H1 (cell line): ENCODE measurements at regions not wholly inside any gene's neighbourhood (a gene's known extent, or its start where the extent isn't known, plus 50 kb on each side); places are given as distances from the start of the nearest gene placed in this dataset.

Source experiments
- ASH2L ChIP-seq: fragments of 200-600, 300-600 bp; sonication (generic); IDR thresholded peaks from one replicate; pipeline ENCODE4 v1.7.1; 2017; ENCODE audit warnings: low read length
- ATF2 ChIP-seq: IDR thresholded peaks from 2 replicates; pipeline ENCODE4 v1.6.1; 2012; ENCODE audit warnings: low read length, inconsistent platforms
- BACH1 ChIP-seq: IDR thresholded peaks from 2 replicates; pipeline ENCODE4 v1.6.1; 2012; ENCODE audit warnings: low read length, improper control_type of control experiment
- CHD2 ChIP-seq: IDR thresholded peaks from 2 replicates; pipeline ENCODE4 v1.6.1; 2012; ENCODE audit warnings: low read length, improper control_type of control experiment
- CTCF ChIP-seq, 3 experiments: IDR thresholded peaks; 1 replicate in 2 of 3; 2 replicates in 1 of 3; pipeline versions ENCODE4 v1.5.1 to v1.6.1; 2011; ENCODE audit warnings: low read length in 3 of 3, mild to moderate bottlenecking in 3 of 3, inconsistent platforms in 2 of 3, low read depth in 1 of 3, moderate library complexity in 1 of 3; ENCODE audit not compliant: insufficient read depth in 1 of 3; ENCODE audit errors: control extremely low read depth in 1 of 3
- EGR1 ChIP-seq: IDR thresholded peaks from 2 replicates; pipeline ENCODE4 v1.6.1; 2011; ENCODE audit warnings: low read depth, low read length, borderline replicate concordance
- FOSL1 ChIP-seq: IDR thresholded peaks from 2 replicates; pipeline ENCODE4 v1.6.1; 2011; ENCODE audit warnings: mild to moderate bottlenecking, low read depth, low read length, moderate library complexity; ENCODE audit not compliant: insufficient read depth
- HDAC2 ChIP-seq, 2 experiments: fragments of 300-600 bp in 1 of 2; sonication (generic) in 1 of 2; IDR thresholded peaks; 2 replicates each; pipeline ENCODE4 v1.6.1; 2011 to 2012; ENCODE audit warnings: low read depth in 2 of 2, low read length in 2 of 2, mild to moderate bottlenecking in 2 of 2, moderate library complexity in 2 of 2, borderline replicate concordance in 1 of 2, inconsistent platforms in 1 of 2
- HDAC6 ChIP-seq: IDR thresholded peaks from one replicate; pipeline ENCODE4 v1.7.1; 2012; ENCODE audit warnings: low read depth, mild to moderate bottlenecking, inconsistent platforms, low read length, moderate library complexity
- KDM5A ChIP-seq: fragments of 200-600 bp; IDR thresholded peaks from 2 replicates; pipeline ENCODE4 v1.7.1; 2012; ENCODE audit warnings: mild to moderate bottlenecking, low read length, inconsistent platforms, mixed read lengths
- NANOG ChIP-seq: IDR thresholded peaks from 2 replicates; pipeline ENCODE4 v1.6.1; 2011; ENCODE audit warnings: low read length, low read depth, mild to moderate bottlenecking, inconsistent platforms; ENCODE audit not compliant: insufficient read depth, poor library complexity, severe bottlenecking
- RXRA ChIP-seq: IDR thresholded peaks from 2 replicates; pipeline ENCODE4 v1.6.1; 2011; ENCODE audit warnings: low read depth, mild to moderate bottlenecking, low read length, moderate library complexity; ENCODE audit not compliant: insufficient read depth
- SAP30 ChIP-seq: fragments of 300-600 bp; sonication (generic); IDR thresholded peaks from 2 replicates; pipeline ENCODE4 v1.7.1; 2012; ENCODE audit warnings: low read length, moderate library complexity, mild to moderate bottlenecking, inconsistent platforms; ENCODE audit not compliant: insufficient read depth, insufficient replicate concordance
- SIX5 ChIP-seq: IDR thresholded peaks from 2 replicates; pipeline ENCODE4 v1.6.1; 2011; ENCODE audit warnings: mild to moderate bottlenecking, low read depth, low read length
- TAF1 ChIP-seq: IDR thresholded peaks from 2 replicates; pipeline ENCODE4 v1.6.1; 2011; ENCODE audit warnings: mild to moderate bottlenecking, low read depth, low read length

GRCh38 chr5:163330723-163331668 lies 106.4 kb upstream of the CCNG1 start (continued):
- no peak for TF ChIP-seq ATF2
- no peak for TF ChIP-seq NANOG
- TF ChIP-seq HDAC6 = no peak
- no peak for TF ChIP-seq EGR1
- TF ChIP-seq CHD2 = no peak
- TF ChIP-seq ASH2L = no peak
- TF ChIP-seq SAP30 = no peak
- peak in 1 of 2 experiments; percentile 29; a peak in 1 of 4 replicates for TF ChIP-seq HDAC2 (IDR thresholded peaks at IDR 0.05; ENCODE audit: borderline replicate concordance in 1 of 2, low read depth in 2 of 2, low read length in 2 of 2)
- no peak for TF ChIP-seq BACH1
- TF ChIP-seq RXRA = no peak
- no peak for TF ChIP-seq KDM5A
- no peak for TF ChIP-seq TAF1
- TF ChIP-seq SIX5 = no peak
- no peak for TF ChIP-seq FOSL1
- TF ChIP-seq CTCF (IDR thresholded peaks at IDR 0.05; ENCODE audit: control extremely low read depth in 1 of 3, insufficient read depth in 1 of 3, low read depth in 1 of 3, low read length in 3 of 3) = no peak
